Putamen (tissue), 1 donor: ENCODE measurements at regions not wholly inside any gene's neighbourhood (a gene's known extent, or its start where the extent isn't known, plus 50 kb on each side); places are given as distances from the start of the nearest gene placed in this dataset.

ENCODE experiments used
- DNase-seq: peaks from one replicate; pipeline ENCODE4 v3.0.0-alpha.2; 2016; ENCODE audit warnings: low spot score

GRCh38 chr14:31965735-31966598 lies 111.1 kb upstream of the ARHGAP5 start:
- no peak for DNase-seq

- no peak for DNase-seq
Measured at GRCh38 chr14:31966896-31967668, 110.0 kb upstream of the ARHGAP5 start.

- no peak for DNase-seq
Measured at GRCh38 chr14:31967669-31967975, 109.5 kb upstream of the ARHGAP5 start.

GRCh38 chr14:31968107-31968810 lies 108.8 kb upstream of the ARHGAP5 start:
- DNase-seq = no peak

- DNase-seq = no peak
Measured at GRCh38 chr14:31968956-31969698, 108.0 kb upstream of the ARHGAP5 start.

- no peak for DNase-seq
Measured at GRCh38 chr14:31969699-31970240, 107.3 kb upstream of the ARHGAP5 start.

- no peak for DNase-seq
Measured at GRCh38 chr14:31970744-31971143, 106.4 kb upstream of the ARHGAP5 start.

GRCh38 chr14:31971612-31972011 lies 105.5 kb upstream of the ARHGAP5 start:
- no peak for DNase-seq

- no peak for DNase-seq
Measured at GRCh38 chr14:31977001-31977556, 100.0 kb upstream of the ARHGAP5 start.

- DNase-seq = no peak
Measured at GRCh38 chr14:31978423-31978822, 98.7 kb upstream of the ARHGAP5 start.

GRCh38 chr14:31982642-31983041 lies 94.5 kb upstream of the ARHGAP5 start:
- DNase-seq = no peak

- no peak for DNase-seq
Measured at GRCh38 chr14:31986405-31986804, 90.7 kb upstream of the ARHGAP5 start.

- no peak for DNase-seq
Measured at GRCh38 chr14:31987721-31988120, 89.4 kb upstream of the ARHGAP5 start.

GRCh38 chr14:31988244-31988643 lies 88.9 kb upstream of the ARHGAP5 start:
- no peak for DNase-seq

GRCh38 chr14:31990183-31990857 lies 86.8 kb upstream of the ARHGAP5 start:
- no peak for DNase-seq

GRCh38 chr14:31990926-31991572 lies 86.1 kb upstream of the ARHGAP5 start:
- peak; percentile 56 for DNase-seq

GRCh38 chr14:31992011-31992447 lies 85.1 kb upstream of the ARHGAP5 start:
- DNase-seq = no peak

- DNase-seq = no peak
Measured at GRCh38 chr14:31993521-31993951, 83.6 kb upstream of the ARHGAP5 start.

- no peak for DNase-seq
Measured at GRCh38 chr14:31994391-31995033, 82.6 kb upstream of the ARHGAP5 start.

GRCh38 chr14:32003585-32003984 lies 73.5 kb upstream of the ARHGAP5 start:
- no peak for DNase-seq
